Hematopoietic multipotent progenitor cell treated with erythropoietin and hydrocortisone succinate and interleukin-3 and kit ligand, for 8 days (in vitro differentiated cells): ENCODE measurements at regions not wholly inside any gene's neighbourhood (a gene's known extent, or its start where the extent isn't known, plus 50 kb on each side); places are given as distances from the start of the nearest gene placed in this dataset.
"Not testable (repeated sequence)": the region's sequence is repeated elsewhere in the genome, so short reads cannot be mapped to it uniquely, and the experiment has no call there.

ENCODE experiments used
- DNase-seq: peaks from one replicate; pipeline ENCODE4 v3.0.0-alpha.2; 2015

DNA sequence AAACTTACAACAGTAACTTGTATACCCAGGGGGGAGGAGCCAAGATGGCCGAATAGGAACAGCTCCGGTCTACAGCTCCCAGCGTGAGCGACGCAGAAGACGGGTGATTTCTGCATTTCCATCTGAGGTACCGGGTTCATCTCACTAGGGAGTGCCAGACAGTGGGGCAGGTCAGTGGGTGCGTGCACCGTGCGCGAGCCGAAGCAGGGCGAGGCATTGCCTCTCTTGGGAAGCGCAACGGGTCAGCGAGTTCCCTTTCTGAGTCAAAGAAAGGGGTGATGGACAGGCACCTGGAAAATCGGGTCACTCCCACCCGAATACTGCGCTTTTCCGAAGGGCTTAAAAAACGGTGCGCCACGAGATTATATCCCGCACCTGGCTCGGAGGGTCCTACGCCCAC lies 278.8 kb downstream of the FAM47B start:
- DNase-seq = not testable (repeated sequence)

DNA sequence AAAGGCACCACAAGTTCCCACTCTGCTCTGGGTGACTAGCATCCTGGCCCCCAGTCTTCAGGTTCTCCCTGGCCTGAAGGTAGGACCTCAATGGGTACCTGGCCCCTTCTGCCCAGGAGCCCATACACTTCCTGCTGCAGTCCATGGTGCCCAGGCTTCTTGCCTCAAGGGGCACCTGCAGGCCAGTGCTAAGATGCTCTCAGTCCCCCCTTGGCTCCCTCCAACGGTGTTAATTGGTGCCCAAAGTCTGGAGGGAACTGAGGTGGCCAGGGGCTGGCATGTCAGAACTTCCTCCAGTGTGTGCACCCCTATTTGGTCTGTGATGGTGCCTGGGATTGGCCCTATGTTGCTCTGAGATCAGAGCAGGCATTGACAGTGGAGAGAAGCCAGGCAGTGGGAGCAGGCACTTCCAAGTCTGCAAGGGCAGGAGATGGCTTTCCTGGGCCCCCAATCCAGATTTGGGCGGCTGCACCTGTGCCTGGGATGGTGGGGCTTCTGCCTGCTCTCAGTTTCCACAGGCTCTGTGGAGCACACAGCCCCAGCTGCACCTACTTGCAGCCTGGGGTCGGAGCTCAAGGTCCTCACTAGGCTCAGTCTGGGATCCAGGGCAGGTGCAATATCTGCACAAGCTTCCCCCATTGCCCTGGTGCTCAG lies 301.6 kb downstream of the FAM47B start:
- no peak for DNase-seq

DNA sequence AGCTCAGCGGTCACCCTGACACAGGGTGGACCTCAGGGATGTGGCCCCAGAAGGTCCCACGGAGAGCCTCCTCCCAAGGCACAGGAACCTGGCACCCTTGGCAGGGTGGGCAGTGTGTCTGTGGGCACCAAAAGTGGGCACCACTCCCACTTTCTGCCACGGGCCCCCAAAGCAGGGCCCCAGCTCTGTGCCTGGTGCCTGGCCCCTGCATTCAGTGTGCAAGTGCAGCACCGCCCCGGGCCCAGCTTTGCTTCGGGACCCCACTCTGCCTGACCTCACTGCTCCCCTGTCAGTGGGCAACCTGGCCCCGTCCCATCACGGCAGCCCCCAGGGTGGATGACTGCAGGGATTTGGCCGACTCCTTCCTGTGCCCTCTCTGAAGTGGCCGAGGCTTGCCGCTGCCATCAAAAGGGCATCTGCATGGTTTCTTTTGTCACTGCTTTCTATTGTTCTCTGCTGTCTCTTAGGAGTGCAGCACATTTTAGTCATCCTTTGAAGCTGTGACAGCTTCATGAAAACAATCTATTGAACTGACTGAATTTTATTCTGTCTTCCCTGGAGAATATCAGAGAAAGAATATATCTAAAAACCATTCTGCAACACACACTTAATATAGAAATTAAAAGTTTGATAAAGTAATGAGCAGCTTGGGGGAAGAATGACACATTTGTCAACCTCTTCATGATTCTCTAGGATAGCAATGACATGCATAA lies 302.4 kb downstream of the FAM47B start:
- no peak for DNase-seq

DNA sequence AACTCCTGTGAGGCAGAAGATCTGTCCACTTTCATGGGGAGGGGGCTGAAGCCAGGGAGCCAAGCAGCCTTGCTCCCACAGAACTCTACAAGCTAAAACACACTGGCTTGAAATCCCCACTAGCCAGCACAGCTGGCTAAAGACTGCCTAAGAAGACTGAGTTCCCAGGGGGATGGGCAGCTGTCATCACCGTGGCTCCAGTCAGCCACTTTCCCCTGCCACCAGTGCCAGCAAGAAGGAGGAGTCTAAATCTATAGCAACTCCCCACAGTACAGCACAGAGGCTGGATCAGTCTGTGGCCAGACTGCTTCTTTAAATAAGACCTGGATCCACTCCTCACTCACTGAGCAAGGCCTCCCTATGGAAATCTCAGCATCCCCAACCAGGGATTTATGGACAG lies 308.6 kb downstream of the FAM47B start:
- no peak for DNase-seq

DNA sequence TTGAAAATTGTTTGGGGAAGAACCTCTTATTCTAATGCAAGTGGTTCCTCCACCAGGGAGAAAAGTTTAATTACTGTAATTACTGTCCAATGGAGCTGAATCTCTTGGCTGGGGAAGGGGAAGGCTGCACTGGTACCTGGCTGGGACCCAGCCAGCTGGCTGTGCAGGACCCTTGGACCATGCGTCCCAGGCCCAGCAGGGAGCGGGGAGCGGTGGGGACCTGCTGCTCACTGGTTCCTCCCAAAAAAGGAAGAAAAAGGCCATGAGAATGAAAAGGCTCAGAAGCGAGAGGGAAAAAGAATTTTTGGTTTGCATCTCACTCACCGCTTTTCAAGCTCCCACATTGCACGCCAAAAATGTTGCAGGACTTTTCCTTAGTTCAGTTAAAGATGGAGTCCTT lies 333.5 kb downstream of the FAM47B start:
- DNase-seq = no peak

DNA sequence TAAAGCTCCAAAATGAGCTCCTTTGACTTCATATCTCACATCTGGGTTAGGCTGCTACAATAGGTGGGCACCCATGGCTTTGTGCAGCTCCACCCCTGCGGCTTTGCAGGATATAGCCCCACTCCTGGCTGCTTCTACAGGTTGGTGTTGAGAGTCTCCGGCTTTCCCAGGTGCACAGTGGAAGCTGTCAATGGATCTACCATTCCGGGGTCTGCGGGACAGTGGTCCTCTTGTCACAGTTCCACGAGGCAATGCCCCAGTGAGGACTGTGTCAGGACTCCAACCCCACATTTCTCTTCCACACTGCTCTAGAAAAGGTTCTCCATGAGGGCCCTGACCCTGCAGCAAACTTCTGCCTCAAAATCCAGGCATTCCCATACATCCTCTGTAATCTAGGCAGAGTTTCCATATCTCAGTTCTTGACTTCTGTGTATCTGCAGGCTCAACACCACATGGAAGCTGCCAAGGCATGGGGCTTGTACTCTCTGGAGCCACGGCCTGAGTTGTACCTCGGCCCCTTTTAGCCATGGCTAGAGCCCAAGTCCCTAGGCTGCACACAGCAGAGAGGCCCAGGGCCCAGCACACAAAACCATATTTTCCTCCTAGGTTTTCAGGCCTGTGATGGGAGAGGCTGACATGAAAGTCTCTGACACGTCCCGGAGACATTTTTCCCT lies 342.8 kb downstream of the FAM47B start:
- DNase-seq = no peak

DNA sequence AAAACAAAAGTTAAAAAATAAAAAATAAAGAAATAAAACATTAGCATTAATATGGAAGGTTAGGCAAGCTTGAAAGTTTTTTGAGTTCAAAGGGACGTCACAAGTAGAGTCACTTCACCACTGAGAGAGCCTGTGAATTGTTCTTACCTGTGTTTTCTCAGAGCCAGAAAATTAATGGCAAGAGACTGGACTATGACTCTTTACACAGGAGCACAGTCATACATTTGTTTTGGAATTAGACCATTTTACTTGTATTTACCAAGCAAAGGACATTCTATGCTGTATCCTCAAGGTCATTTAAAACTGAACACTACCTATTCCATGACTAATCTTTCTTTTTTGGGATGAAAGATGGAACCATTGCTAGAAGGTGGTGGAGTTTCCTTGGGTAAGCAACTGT lies 346.1 kb downstream of the FAM47B start:
- DNase-seq = no peak

DNA sequence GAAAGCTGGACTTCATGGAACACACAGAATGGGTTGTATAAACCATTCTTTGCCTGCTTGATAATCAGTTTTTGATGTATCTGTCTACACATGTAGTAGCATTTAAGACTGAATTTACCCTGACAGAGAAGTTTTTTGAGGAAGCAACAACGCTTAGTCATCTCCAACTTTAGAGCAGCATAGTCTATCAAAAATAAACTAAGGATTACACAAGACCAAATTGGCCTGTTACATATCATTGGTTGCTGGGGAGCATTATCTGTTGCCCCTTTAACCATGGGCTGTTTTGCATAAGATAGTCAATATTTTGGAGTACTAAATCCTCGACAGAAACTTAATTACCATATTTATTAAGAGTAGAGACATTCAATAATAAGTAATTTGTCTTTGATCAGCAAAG lies 347.4 kb downstream of the FAM47B start:
- no peak for DNase-seq

DNA sequence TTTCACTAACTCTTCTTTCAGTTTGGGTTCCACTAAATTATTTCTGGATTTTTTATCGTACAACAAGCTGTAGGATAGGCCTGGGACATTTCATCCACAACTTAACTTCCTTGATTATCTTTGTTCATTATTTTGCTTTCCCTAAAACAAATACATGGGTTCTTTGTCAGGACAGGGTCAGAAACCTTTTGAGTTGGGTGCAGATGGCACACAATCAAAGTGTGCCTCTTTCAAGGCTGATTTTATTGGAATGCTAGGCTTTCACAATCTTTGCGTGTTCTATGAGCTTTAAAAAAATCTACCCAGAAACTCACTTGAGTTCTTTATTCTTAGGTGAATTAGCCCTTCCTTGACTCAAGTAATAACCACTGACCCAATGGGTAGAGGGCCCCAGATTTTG lies 348.4 kb downstream of the FAM47B start:
- no peak for DNase-seq

DNA sequence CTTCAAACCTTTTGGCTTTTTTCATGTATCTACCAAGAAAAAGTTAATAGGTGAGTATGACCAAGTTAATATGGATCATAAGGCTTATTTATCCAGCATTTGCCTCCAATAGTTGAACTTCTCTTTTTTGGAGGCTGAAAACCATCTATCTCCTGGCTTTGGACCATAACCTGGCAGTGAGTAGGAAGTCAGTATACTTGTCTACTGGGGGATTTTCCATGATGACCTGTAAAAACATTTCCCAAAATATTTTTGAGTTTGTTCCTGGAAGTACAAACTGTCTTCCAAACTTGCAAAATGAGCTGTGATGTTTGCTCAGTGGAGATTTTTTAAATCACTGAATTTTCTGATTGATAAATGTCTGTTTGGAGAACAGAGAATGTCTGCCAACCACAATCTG lies 349.9 kb downstream of the FAM47B start:
- DNase-seq = no peak

DNA sequence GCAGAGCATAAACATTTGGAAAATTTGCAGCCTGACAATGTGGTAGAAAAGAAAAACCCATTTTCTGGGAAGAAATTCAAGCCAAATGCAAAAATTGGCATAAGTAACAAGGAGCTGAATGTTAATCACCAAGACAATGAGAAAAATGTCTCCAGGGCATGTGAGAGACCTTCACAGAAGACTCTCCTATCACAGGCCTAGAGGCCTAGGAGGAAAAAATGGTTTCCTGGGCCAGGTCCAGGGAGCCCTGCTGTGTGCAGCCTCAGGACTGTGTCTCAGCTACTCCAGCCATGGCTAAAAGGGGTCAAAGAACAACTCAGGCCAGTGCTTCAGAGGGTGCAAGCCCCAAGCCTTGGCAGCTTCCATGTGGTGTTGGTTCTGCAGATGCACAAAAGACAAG lies 362.4 kb downstream of the FAM47B start:
- DNase-seq = not testable (repeated sequence)

DNA sequence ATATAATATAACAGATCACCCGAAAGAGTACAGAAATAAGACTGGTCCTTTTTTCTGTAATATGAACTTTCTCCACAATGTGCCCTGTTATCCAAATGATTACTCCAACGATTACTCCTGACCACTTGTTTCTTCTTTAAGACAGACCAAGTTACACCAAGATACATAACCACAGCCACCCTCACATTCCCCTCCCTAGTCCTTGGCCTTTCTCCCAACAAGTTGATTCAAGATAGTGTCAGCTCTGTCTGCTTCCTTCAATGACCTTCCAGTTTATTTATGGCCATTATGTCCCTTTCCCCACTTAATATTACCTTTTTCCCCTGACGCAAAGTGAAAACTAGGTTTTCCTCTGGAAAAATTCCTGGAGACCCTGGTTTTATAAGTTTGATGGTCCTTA lies 397.2 kb downstream of the FAM47B start:
- no peak for DNase-seq

DNA sequence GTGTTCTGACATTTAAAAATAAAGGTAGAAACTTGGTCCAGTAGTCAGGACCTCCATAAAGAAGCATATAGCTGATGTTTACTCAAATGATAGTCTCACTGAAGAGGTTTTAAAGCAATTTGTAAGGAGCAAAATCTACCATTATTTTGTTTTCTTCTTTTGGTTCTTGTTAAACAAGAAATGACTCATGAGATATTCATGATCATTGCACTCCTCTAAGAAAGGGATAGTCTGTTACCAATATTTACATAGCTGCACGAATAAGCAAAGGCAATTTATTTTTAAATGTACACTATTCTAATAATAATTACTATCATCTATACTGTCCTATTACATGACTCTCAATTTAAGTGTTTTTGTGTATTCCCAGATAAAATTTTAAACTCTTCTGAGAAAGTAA lies 397.9 kb downstream of the FAM47B start:
- no peak for DNase-seq

DNA sequence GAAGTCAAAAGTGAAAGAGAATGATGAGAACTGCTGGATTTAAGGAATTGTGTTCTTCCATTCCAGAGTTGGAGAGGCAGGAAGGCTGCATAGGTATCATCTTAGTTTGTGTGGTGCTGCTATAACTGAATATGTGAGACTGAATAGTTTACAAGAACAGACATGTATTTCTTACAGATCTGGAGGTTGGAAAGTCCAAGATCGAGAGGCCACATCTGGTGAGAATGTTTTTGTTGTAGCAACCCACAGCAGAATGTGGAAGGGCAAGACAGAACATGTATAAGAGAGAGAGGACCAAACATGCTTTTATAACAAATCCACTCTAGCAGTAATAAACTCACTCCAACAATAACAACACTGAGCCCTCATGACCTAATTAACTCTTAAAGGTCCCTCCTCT lies 408.6 kb downstream of the FAM47B start:
- DNase-seq = no peak

DNA sequence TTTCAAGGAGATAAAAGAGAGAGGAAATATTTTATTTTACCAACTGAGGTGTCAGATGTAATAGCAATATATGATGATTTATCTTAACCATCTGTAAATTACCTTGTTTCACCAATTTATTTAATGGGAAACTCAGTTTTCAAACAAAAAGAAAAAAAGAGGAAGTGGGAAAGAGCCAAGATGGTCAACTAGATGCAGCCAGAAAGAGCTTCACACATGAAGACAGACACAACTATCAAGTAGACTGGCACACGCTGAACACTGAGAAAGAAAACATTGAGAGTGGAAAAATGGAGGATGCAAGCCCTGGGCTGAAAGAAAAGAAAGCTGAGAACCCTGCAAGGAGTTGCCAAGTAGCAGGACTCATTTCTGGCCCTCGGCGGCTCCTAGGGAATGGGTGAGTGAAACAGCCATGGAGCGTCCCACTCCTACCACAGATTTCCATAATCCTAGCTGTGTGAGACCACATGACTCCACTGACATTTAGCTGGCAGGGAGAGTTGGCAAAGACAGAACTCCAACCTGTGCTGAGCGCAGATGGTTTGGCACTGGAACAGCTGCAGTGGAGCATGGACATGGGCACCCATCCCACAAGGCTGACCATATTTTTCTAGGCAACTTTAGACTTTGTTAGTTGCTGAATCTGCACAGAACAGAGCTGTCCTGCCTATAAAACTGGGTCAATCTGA lies 409.3 kb downstream of the FAM47B start:
- DNase-seq = no peak

DNA sequence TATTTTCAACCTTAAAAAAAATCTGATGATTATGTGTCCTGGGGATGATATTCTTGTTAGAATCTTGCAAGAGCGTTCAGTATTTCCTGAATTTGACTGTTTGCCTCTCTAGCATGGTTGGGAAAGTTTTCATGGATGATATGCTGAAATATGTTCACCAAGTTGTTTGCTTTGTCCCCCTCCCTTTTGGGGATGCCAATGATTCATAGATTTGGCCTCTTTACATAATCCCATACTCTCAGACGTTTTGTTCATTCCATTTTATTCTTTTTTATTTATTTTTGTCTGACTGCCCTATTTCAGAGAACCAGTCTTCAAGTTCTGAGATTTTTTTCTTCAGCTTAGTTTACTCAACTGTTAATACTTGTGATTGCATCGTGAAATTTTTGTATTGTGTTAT lies 415.1 kb downstream of the FAM47B start:
- DNase-seq = no peak

DNA sequence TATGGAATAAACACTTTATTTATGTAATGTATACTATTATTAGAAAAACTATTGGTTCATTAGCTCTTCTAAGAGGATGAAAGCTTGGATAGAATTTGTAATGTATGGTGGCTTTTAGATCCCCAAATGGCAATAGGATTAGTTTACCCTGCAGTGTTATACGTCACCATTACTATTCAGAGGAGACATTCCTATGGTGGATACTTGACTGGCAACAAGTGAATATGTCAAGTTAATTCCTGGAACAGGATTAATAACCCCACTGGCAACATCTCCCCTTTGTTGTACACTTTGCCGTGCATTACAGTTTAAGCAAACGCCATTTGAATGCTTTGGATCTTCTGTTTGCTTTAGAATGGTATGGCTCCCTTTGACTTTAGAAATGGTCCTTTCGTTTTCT lies 420.3 kb downstream of the FAM47B start:
- DNase-seq = no peak

DNA sequence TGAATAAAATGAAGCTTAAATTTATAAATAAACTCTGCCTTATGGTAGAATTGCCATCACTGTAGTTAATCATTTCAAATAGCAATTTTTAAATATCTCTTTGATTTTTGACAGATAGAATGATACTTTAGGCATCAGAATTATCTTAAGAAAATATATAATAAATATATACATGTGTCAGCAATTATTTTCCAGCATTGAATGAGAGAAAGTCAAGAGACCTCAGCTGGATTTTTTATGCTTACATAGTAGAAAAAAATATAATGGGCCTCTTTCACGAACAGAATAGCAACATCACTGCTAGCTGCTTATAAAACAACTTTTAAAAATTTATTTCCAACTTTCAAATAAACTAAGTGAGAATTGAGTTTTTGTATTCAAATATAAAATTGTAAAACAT lies 424.0 kb upstream of the MAGEB16 start:
- DNase-seq = no peak

DNA sequence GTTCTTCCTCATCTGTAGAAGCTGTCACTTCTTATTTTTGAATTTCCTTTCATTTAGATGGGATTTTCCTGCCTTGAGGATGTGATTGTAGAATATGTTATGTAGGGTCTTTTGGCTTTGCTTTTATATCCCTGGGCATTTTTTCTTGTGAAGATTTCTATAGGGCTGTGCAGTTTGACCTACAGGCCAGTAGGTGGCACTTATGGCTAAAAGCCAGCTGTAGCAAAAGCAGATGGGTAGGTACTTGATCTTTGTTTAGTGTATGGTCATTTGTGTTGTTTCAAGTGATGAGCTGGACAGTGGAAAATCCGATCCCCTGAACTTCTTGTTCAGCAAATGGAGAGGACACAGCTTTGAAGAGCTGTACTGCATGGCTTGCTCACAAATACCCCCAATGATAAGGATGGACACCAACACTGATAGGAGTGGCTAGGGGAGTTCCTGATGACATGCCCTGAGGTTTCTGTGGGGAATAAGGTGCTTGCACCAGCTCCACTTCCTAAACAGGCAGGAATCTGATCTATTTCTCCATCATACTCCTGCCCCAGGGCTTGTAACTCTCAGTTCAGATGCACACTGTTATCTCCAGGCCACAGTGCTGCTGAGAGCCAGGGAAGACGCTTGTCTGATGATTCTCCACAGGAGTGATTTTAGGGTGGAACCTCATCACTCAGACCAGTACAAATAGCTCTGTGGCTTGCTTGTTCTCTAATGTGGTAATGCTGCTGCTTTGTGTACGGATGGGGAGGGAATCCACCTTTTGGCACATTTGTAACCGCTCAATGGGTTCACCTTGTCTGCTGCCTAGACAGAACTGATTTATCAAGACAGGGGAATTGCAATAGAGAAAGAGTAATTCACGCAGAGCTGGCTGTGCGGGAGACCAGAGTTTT lies 417.1 kb upstream of the MAGEB16 start:
- DNase-seq = peak; percentile 3

DNA sequence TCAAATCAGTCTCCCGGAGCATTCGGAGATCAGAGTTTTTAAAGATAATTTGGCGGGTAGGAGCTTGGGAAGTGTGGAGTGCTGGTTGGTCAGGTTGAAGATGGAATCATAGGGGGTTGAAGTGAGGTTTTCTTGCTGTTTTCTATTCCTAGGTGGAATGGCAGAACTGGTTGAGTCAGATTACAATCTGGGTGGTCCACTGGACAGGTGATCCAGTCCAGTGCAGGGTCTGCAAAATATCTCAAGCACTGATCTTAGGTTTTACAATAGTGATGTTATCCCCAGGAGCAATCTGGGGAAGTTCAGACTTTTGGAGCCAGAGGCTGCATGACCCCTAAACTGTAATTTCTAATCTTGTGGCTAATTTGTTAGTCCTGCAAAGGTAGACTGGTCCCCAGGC lies 416.4 kb upstream of the MAGEB16 start:
- DNase-seq = not testable (repeated sequence)

DNA sequence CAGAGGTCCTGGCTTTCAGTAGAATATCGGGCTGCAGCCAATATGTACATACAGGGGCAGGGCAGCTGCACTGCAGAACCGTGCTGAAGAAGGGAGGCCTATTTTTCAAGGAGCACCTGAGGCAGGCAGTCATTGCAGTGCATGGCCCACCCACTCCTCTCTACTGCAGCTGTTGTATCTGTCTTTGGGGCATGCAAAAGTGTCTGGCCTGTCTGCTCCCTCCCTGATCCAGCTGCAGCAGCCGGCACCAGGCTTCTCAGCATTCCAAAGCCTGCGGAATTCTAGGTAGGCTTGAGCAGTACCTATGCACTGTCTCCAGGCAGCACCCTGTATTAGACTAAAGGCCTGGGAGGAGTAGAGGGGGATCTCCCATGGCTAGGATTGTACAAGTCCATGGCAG lies 415.2 kb upstream of the MAGEB16 start:
- DNase-seq = no peak

DNA sequence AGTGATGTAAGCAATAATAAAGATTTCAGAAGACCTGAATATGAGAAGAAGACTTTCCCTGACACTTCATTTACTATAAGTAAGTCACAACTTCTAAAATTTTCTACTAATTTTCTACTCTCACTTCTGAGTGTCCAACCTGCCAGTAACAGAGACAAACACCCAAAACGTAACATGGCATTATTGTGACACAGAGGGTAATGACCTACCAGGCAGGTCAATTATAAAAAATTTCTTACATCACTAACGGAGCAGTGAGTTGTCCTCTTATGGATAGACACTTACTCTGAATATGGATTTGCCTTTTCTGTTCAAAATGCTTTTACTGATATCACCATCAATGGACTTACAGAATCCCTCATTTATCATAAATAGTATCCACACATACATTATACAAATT lies 405.9 kb upstream of the MAGEB16 start:
- no peak for DNase-seq

DNA sequence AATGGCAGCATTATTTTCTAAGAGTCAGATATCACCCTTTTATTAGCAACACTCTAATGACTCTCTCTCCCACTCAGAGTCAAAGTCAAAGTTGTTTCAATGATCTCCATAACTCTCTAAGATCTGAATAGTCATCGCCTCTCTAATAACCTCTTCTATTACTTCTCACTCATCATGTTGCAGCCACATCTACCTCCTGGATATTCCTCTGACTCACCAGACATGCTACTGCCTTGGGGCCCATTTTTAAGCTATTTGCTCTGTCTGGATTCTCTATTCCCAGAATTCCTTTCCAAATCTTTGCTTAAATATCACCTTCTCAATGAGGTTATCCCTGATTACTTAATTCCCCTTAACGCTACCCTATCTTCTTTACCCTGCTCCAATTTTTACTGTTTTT lies 391.8 kb upstream of the MAGEB16 start:
- no peak for DNase-seq
